ENCODE measurements at regions not wholly inside any gene's neighbourhood (a gene's known extent, or its start where the extent isn't known, plus 50 kb on each side); places are given as distances from the start of the nearest gene placed in this dataset.

DNA sequence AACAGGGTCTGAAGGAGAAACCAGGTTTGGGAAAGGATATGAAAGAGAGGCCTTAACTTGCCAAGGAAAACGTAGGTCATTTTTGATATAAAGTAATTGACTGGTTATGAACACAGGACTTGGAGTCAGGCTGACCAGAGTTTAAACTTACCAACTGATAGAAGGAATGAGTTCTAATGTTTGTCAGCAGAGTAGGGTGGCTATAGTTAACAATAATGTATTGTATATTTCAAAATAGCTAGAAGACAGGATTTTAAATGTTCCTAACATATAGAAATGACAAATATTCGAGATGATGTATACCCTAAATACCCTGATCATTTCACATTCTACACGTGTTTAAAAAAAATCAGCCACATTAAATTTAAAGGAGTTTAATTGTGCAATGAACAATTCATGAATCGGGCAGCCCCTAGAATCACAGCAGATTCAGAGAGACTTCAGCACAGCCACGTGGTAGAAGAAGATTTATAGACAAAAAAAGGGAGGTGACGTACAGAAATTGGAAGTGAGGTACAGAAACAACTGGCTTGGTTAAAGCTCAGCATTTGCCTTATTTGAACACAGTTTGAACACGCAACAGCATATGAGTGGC lies 52.5 kb upstream of the PLEKHG7 start:
- no peaks in the 10 kb centered on the region for H3K27me3 ChIP-seq
- TF ChIP-seq POLR2AphosphoS5 (IDR thresholded peaks at IDR 0.05) (no peak), EP300 (IDR thresholded peaks at IDR 0.05) (no peak), POLR2A (IDR thresholded peaks at IDR 0.05; ENCODE audit: low read depth) (no peak)
- TF ChIP-seq, protein P1, sequence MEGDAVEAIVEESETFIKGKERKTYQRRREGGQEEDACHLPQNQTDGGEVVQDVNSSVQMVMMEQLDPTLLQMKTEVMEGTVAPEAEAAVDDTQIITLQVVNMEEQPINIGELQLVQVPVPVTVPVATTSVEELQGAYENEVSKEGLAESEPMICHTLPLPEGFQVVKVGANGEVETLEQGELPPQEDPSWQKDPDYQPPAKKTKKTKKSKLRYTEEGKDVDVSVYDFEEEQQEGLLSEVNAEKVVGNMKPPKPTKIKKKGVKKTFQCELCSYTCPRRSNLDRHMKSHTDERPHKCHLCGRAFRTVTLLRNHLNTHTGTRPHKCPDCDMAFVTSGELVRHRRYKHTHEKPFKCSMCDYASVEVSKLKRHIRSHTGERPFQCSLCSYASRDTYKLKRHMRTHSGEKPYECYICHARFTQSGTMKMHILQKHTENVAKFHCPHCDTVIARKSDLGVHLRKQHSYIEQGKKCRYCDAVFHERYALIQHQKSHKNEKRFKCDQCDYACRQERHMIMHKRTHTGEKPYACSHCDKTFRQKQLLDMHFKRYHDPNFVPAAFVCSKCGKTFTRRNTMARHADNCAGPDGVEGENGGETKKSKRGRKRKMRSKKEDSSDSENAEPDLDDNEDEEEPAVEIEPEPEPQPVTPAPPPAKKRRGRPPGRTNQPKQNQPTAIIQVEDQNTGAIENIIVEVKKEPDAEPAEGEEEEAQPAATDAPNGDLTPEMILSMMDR (IDR thresholded peaks at IDR 0.05): no peak
- H3K9me3 ChIP-seq: no peaks in the 10 kb centered on the region
- intact Hi-C loops (cut with DNase I): no loop called here
- no peak overlapping the region for H3K27ac ChIP-seq (replicated peaks in 1 of 4)
- no peak for DNase-seq (ENCODE audit: extremely low spot score)
- 67% methylated on average over 7 of the region's 7 CpGs for WGBS
- H3K4me1 ChIP-seq: peaks cover 0 to 10% (median 7%) of the 10 kb centered on the region in 4 donors
- H3K4me3 ChIP-seq: no peak overlapping the region
- H3K36me3 ChIP-seq: no peaks in the 10 kb centered on the region

DNA sequence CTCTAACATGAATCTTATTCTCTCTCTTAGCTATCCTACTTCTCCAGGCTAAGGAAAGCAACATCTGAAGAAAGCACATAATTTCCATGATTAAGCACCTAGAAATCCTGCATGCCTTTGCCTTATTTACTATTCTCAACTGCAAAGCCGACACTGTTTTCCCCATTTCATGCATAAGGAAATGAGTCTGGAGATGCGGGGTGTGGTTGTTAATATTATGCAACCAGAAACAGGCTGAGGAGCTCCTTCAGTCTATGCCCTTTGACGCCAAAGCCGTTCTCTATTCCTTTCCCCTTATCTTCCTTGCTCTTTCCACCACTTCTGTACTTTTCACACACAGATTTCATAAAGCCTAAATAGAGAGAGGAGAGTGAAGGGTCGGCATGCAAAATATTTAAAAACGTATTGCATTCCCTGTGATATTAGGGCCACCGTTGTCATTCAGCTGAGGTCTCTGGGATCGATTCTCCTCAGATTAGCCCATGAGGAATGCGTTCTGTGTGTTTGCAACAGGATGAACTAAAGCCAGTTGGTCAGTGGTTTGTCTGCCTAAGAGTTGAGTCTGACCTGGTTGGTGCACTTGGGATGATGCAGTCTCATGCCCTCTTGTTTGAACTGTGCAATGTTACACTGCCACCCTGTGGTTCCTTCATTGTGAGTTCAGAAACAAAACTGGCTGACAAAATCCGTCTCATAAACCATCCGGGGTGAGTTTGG lies 53.1 kb upstream of the PLEKHG7 start:
- TF ChIP-seq, protein P1 (IDR thresholded peaks at IDR 0.05): peak; percentile 41 to 60 (median 52)
- TF ChIP-seq POLR2A (IDR thresholded peaks at IDR 0.05; ENCODE audit: low read depth) (no peak), EP300 (IDR thresholded peaks at IDR 0.05) (no peak), POLR2AphosphoS5 (IDR thresholded peaks at IDR 0.05) (no peak)
- 55% methylated on average over 11 of the region's 11 CpGs for WGBS
- intact Hi-C loops (cut with DNase I): loop anchor here (10.0 kb wide), 1 partner anchor 1265 kb away; no protein-coding TSS in a partner anchor
- Histone ChIP-seq H3K27me3 (no peaks in the 10 kb centered on the region), H3K36me3 (no peaks in the 10 kb centered on the region), H3K4me1 (peaks cover 0 to 3% (median under 1%) of the 10 kb centered on the region in 4 donors), H3K9me3 (peaks cover 0 to 2% (median 0%) of the 10 kb centered on the region in 4 donors), H3K4me3 (no peak overlapping the region), H3K27ac (replicated peaks in 1 of 4) (no peak overlapping the region)
- no peak for DNase-seq (ENCODE audit: extremely low spot score)

GRCh38 chr12:92648242-92649031 lies 54.4 kb upstream of the PLEKHG7 start:
- no peak overlapping the region for H3K27ac ChIP-seq (replicated peaks in 1 of 4)
- 81% methylated on average over 6 of the region's 6 CpGs for WGBS
- no peaks in the 10 kb centered on the region for H3K4me1 ChIP-seq
- no peaks in the 10 kb centered on the region for H3K36me3 ChIP-seq
- intact Hi-C loops (cut with DNase I): loop anchor here (10.0 kb wide), 1 partner anchor 1264 kb away; no protein-coding TSS in a partner anchor
- no peaks in the 10 kb centered on the region for H3K27me3 ChIP-seq
- H3K9me3 ChIP-seq: peaks cover 0 to 7% (median 0%) of the 10 kb centered on the region in 4 donors
- TF ChIP-seq POLR2A (IDR thresholded peaks at IDR 0.05; ENCODE audit: low read depth): no peak
- TF ChIP-seq, protein P1 (IDR thresholded peaks at IDR 0.05): no peak
- TF ChIP-seq EP300 (IDR thresholded peaks at IDR 0.05): no peak
- no peak for TF ChIP-seq POLR2AphosphoS5 (IDR thresholded peaks at IDR 0.05)
- no peak for DNase-seq (ENCODE audit: extremely low spot score)
- no peak overlapping the region for H3K4me3 ChIP-seq

DNA sequence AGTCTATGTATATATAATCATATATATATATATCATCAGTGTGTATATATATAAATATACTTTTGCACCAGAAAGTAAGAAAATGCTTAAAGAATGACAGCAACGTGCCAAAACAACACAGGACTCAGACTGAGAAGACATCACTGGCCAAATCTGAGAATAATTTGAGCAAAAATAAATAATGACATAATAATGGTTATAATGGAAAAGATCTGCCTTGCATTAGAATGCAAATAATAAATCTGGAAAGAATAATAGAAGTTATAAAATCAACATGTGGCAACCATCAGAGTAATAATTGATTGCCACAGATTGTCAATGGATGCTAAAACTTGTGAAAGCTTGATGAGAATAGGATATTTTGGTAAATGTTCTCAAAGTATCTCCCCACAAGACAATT lies 61.5 kb upstream of the PLEKHG7 start:
- H3K4me1 ChIP-seq: no peaks in the 10 kb centered on the region
- no peaks in the 10 kb centered on the region for H3K27me3 ChIP-seq
- no peaks in the 10 kb centered on the region for H3K36me3 ChIP-seq
- intact Hi-C loops (cut with DNase I): loop anchor here (10.0 kb wide), 1 partner anchor 1256 kb away; no protein-coding TSS in a partner anchor
- peaks cover 0 to 7% (median 0%) of the 10 kb centered on the region in 4 donors for H3K9me3 ChIP-seq
- 3% methylated on average over 1 of the region's 1 CpG for WGBS
- H3K4me3 ChIP-seq: no peak overlapping the region
- TF ChIP-seq EP300 (IDR thresholded peaks at IDR 0.05) (no peak), POLR2AphosphoS5 (IDR thresholded peaks at IDR 0.05) (no peak), POLR2A (IDR thresholded peaks at IDR 0.05; ENCODE audit: low read depth) (no peak)
- TF ChIP-seq, protein P1 (IDR thresholded peaks at IDR 0.05): no peak
- DNase-seq (ENCODE audit: extremely low spot score): no peak
- no peak overlapping the region for H3K27ac ChIP-seq (replicated peaks in 1 of 4)
